ENCODE measurements at regions not wholly inside any gene's neighbourhood (a gene's known extent, or its start where the extent isn't known, plus 50 kb on each side); places are given as distances from the start of the nearest gene placed in this dataset.
A peak's percentile ranks its signal among the peaks of the same experiment; 100 is the strongest.

- BruUV-seq (replicated peaks), result no TSS peak
- no peak for TF ChIP-seq ATF2 (IDR thresholded peaks at IDR 0.05; ENCODE audit: low read length)
- no peak for TF ChIP-seq MEF2A (IDR thresholded peaks at IDR 0.05; ENCODE audit: insufficient read depth, low read depth, low read length)
- TF ChIP-seq KLF5 (IDR thresholded peaks at IDR 0.05; ENCODE audit: partially characterized antibody), result no peak
- TF ChIP-seq NFXL1 (IDR thresholded peaks at IDR 0.05; ENCODE audit: borderline replicate concordance), result no peak
- TF ChIP-seq POU2F2 (IDR thresholded peaks at IDR 0.05; ENCODE audit: borderline replicate concordance, low read depth, low read length), result no peak
- TF ChIP-seq ZSCAN29 (IDR thresholded peaks at IDR 0.05), result no peak
- no peak for TF ChIP-seq CREB1 (IDR thresholded peaks at IDR 0.05; ENCODE audit: low read depth)
- TF ChIP-seq PAX5 (IDR thresholded peaks at IDR 0.05; ENCODE audit: borderline replicate concordance, low read depth, low read length), result no peak
- no peak for TF ChIP-seq CBX5 (IDR thresholded peaks at IDR 0.05; ENCODE audit: low read depth)
- TF ChIP-seq MLLT1 (IDR thresholded peaks at IDR 0.05), result no peak
- TF ChIP-seq SREBF1 (IDR thresholded peaks at IDR 0.05; ENCODE audit: low read length), result no peak
- TF ChIP-seq JUND (IDR thresholded peaks at IDR 0.05; ENCODE audit: low read depth, low read length), result no peak
- no peak for TF ChIP-seq RB1 (IDR thresholded peaks at IDR 0.05; ENCODE audit: borderline replicate concordance)
- TF ChIP-seq BMI1 (IDR thresholded peaks at IDR 0.05; ENCODE audit: borderline replicate concordance), result no peak
- no peak for TF ChIP-seq ZBTB4 (CRISPR knock-in tag; IDR thresholded peaks at IDR 0.05)
- TF ChIP-seq PKNOX1 (IDR thresholded peaks at IDR 0.05), result no peak
- no peak for TF ChIP-seq SIN3A (IDR thresholded peaks at IDR 0.05; ENCODE audit: low read depth, low read length)
- TF ChIP-seq ZNF217 (IDR thresholded peaks at IDR 0.05), result no peak
- TF ChIP-seq SIX5 (IDR thresholded peaks at IDR 0.05; ENCODE audit: low read depth, low read length, severe bottlenecking), result no peak
- POLR2A ChIA-PET, result no interaction called here
Measured at GRCh38 chr6:118748311-118749062, 97.1 kb upstream of the CEP85L start.

More at GRCh38 chr6:118748311-118749062, 97.1 kb upstream of the CEP85L start:
- Histone ChIP-seq H3K27me3 (replicated peaks in 1 of 2; ENCODE audit: control insufficient read depth in 2 of 2, insufficient read depth in 2 of 2, low read length in 1 of 2) (no peaks in the 10 kb centered on the region), H3K4me2 (ENCODE audit: control insufficient read depth, insufficient read depth) (no peak overlapping the region), H2AFZ (ENCODE audit: control insufficient read depth, low read depth, low read length) (no peak overlapping the region), H3K27ac (ENCODE audit: control insufficient read depth, insufficient read depth) (no peak overlapping the region), H3K36me3 (ENCODE audit: control insufficient read depth in 2 of 2, insufficient read depth in 2 of 2, low read length in 1 of 2) (no peaks in the 10 kb centered on the region), H4K20me1 (ENCODE audit: control insufficient read depth, insufficient read depth) (no peaks in the 10 kb centered on the region), H3K4me3 (no peak overlapping the region), H3K9me3 (replicated peaks; ENCODE audit: control insufficient read depth, insufficient read depth, low read length) (no peaks in the 10 kb centered on the region), H3K9ac (ENCODE audit: control insufficient read depth, insufficient read depth, low read length) (no peak overlapping the region), H3K4me1 (ENCODE audit: control insufficient read depth, insufficient read depth, low read length) (peaks cover 11% of the 10 kb centered on the region), H3K79me2 (ENCODE audit: control insufficient read depth, insufficient read depth, low read length) (no peaks in the 10 kb centered on the region)
- FAIRE-seq (no peak), DNase-seq (ENCODE audit: low read depth, low spot score) (no peak), ATAC-seq (peak; percentile 13; the same call in 1 of the 3 replicates)
- ChIA-PET RAD21 (ENCODE audit: unreplicated experiment) (no interaction called here), CTCF (no interaction called here), SMC1A (ENCODE audit: uncharacterized antibody, unreplicated experiment) (no interaction called here)
- 72% methylated on average over 7 of the region's 9 CpGs for WGBS (ENCODE audit: insufficient coverage, insufficient replicate concordance, low lambda C conversion rate, missing lambda C conversion rate)
- in situ Hi-C loops (cut with MboI) (no loop called here), intact Hi-C loops (cut with micrococcal nuclease; ENCODE audit: unreplicated experiment) (no loop called here)

All from GM12878 (cell line).